GM19238 (cell line): ENCODE measurements at regions not wholly inside any gene's neighbourhood (a gene's known extent, or its start where the extent isn't known, plus 50 kb on each side); places are given as distances from the start of the nearest gene placed in this dataset.

Experiments
- DNase-seq: peaks from one replicate; pipeline ENCODE4 v3.0.0; 2011; ENCODE audit warnings: low spot score; ENCODE audit not compliant: insufficient read length

DNA sequence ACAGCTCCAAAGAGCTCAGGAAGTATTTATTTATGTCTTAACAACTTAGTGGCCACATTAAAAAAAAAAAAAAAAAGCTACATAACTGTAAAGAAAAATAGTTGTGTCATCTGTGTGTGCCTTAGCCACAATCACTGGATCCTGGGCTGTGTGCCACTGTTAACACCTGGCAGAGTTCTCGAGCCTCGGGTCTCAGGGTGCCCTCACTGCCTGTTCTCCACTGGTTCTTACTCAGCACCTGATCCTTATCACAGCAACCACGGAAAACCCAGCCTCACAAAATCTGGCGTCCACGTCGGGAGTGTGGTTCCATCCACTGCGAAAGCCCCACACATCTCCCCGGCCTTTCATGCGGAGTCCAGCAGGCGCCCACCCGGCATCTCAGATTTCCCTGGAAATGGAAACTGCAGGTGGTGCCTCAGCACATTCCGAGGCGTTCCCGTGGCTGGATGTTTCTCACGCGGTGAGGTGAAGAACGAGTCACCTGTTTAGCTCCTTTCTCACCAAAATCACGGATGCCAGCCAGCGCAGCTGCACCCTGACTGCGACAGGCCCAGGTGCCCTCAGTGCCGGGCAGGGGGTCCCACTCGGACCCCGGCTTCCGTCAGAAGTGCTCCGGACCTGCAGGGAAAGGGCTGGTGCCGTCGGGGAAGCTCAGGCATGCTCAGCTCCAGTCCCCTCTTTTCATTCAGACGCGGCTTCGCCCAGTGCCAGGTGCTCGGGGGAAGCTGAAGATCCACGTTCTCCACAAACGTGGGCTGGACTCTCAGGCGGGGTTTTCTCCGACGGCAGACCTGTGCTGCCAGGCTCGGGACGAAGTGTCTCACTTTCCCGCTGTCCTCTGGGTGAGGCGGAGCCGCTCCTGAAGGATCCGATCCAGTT is 198.7 kb upstream of the SALL3 start:
- DNase-seq, result no peak

DNA sequence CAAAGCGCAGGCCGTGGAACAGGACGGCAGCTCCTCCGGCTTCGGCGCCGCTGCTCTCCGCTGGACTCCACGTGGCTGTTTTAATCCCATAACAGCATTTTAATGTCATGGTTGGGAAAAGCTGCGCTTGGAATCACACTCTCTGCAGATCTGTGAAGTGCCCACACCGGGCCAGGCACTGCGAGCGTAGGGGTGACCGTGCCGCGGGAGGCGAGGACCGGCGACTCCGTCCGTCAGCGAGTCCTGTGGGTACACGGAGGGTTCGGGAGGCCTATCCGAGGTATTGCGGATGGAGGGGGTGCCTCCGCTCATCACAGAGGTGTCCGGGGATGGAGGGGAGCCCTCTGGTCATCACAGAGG is 198.0 kb upstream of the SALL3 start:
- DNase-seq, result no peak

DNA sequence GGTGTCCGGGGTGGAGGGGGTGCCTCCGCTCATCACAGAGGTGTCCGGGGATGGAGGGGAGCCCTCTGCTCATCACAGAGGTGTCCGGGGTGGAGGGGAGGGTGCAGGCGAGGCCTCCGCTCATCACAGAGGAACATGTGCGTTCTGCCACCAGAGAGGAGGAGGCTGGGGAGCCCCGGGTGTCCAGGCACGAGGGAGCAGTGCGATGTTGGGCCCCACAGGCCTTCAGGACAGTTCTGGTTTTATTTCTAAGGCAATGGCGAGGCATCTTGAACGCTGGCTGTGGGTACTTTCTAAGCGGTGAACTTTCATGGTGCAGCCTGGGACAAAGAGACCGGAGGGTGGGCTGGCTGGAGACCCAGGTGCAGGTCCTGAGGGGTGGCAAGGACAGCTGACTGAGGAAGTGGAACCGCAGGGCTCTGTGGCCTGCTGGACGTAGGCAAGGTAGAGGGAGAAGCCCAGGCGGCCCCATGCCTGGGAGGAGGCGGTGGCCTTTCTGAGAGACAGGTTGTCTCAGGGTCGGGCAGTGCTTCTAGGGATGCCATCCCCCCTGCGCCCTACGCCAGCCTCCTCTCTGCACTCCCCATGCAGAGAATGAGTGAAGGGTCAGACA is 196.6 kb upstream of the SALL3 start:
- DNase-seq, result no peak

DNA sequence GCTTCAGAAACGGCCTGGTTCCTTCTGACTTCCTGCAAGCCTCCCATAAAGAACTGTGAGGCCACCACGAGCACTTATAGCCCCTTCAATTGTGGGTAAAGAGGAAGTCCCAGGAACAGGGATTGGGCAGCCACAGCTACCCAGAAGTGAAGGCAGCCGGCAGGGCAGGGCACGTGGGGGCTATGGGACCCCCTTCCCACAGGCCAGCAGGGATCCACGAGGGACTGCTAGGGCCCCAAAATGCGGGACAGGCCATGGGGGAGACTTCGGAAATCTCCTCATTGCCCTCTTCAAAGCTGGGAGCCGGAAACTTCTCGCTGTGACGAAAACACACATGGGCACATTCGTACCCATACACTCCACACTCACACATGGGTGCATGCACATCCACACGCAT is 196.1 kb upstream of the SALL3 start:
- no peak for DNase-seq

DNA sequence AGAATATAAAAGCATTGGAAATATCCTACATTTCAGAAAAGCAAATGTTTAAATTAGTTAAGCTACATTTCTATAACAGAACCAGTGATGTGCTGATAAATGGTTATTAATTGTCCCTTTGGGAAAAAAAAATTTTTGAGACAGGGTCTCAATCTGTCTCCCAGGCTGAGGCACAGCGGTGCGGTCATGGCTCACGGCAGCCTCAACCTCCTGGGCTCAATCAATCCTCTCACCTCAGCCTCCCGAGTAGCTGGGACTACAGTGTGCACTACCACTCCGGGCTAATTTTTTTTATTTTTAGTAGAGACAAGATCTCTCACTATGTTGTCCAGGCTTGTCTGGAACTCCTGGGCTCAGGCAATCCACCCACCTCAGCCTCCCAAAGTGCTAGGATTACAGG is 194.8 kb upstream of the SALL3 start:
- DNase-seq, result no peak

DNA sequence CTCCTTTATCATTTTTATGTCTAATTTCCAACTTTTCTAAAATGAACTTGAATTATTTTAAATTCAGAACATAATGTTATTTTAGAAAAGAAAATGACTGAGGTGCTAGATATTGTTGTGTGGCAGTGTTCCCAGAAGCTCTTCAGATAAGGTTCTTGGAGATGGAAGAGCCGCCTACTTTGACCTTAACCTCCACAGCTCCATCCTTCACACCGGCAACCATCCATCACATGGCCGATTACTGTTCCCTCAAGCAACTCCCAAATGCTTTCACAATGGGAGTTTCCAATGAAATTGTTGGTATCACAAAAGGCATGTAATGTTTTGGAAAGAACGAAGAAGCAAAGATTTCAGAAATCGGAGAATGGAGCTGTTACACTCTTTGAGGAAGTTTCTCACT is 193.9 kb upstream of the SALL3 start:
- no peak for DNase-seq

DNA sequence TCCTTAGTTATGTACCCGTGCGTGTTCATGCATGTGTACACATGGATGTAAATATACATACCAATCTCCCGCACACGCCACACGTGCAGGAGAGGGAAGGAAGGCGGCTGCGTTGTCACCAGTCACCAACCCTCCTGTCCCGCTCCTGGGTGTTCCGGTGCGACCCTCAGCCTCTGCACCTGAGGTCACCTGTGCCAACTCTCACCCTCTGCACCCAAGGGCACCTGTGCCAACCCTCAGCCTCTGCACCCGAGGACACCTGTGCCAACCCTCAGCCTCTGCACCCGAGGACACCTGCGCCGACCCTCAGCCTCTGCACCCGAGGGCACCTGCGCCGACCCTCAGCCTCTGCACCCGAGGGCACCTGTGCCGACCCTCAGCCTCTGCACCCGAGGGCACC is 192.8 kb upstream of the SALL3 start:
- no peak for DNase-seq

DNA sequence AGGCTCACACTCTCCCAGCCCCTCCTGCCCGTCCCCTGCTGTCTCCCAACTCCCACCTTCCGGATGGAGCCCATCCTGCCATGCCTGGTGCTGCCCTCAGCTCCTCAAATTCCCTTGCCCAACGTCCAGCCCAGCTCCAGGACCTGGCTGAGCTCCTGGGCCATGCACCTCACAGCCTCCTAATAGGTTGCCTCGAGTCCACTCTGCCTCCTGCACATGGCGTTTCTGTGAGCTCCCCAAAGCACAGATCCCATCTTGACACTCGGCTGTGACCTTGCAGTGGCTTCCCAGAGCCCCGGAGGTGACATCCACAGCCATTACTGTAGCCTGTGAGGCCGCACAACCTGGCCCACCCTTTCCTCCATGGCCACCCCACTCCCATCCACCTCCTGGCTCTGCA is 191.9 kb upstream of the SALL3 start:
- DNase-seq, result no peak

DNA sequence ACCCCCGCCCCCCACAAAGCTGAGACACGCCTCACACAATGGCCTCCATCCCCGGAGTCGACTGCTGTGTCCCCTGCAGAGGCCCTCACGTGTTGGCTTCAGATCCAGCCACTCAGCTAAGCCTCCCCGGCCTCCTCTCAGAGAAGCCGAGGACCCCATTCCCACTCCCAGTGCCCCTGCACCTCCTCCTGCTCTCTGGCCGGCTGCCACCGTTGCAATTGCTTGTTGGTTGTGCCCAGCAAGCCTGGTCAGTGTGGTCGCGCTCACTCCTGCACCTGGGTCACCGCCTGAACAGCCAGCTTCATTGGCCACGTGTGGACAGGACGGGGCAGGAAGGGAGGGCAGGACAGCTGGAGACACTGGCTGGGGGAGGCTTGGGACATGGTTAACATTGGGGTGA is 191.5 kb upstream of the SALL3 start:
- DNase-seq, result no peak

DNA sequence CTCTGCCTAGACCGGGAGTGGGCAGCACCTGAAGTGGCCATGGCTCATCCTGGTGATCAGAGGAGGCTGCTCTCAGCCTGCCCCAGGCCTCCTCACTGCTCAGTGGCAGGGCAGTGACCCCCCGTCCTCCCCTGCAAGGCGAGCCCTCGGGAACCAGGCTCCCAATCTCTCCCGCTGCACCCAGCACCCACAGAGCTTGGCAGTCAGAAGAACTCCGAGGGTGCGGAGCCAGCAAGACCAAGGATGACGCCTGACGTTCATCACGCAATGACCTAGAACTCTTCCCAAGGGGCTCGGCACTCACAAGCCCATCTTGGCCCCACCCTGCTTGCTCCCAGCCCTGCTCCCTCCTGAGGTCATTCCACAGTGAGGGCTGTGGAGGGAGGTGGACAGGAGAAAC is 189.8 kb upstream of the SALL3 start:
- DNase-seq, result no peak

DNA sequence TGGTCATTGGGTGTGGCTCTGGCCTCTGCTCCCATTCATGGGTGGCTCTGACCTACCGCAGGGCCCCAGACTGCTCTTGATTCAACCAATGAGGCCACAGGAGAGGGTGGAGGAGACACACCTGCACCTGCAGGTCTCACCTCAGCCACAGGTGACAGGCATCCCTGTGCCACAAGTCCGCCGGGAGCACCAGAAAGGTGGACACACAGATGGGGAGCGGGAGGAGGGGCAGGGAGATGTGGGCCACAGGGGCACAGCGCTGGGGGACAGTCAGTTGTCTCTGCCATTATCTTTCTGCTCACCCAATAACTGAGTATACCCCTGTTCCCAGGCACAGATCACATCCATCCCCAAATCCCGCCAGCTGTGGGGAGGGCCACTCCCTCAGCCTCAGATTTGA is 189.1 kb upstream of the SALL3 start:
- no peak for DNase-seq

DNA sequence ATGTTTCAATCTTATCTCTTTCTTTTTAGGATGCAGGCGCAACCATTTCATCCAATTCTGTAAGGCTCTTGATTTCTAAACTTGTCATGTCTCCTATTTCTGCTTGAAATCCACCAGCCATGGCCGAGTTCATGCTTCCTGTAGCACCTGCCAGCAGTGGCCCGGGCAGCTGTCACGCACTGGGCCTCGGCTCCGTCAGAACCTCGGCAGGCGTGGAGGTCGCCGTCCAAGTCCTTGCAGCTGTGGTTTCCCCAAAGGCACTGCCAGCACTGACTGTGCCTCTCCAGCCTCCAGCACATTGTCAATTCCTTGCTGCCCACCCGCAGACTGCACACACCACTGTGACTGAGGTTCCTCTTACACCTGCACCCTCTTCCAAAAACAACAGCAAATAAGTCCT is 188.7 kb upstream of the SALL3 start:
- no peak for DNase-seq

DNA sequence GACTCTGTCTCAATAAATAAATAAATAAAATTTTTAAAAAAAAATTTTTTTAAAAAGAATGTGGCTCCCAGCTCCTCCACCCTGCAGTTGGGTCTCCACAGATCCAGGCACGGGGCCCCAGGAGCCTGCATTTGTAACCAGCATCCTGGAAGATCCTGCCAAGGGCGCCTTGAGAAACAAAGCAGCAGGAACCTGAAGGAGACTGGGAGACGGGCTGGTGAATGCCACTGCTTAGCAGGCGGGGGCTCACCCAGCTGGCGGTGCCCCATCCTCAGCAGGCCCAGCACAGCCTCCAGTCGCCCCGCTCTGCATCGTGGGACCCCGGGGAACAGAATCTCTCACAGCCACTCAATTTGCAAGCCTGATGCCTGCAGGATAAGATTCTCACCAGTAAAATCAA is 187.5 kb upstream of the SALL3 start:
- no peak for DNase-seq

DNA sequence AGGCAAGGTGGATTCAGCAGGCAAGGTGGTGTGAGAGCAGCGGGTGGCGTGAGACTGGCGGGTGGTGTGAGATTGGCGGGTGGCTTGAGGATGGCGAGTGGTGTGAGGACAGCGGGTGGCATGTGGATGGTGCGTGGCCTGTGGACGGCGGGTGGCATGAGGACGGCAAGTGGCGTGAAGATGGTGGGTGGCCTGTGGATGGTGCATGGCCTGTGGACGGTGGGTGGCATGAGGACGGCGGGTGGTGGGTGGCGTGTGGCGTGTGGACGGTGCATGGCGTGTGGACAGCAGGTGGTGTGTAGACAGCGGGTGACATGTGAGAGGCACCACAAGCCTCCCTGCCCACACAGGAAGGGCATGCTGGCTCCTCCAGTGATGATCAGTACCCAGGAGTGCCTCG is 186.9 kb upstream of the SALL3 start:
- no peak for DNase-seq

DNA sequence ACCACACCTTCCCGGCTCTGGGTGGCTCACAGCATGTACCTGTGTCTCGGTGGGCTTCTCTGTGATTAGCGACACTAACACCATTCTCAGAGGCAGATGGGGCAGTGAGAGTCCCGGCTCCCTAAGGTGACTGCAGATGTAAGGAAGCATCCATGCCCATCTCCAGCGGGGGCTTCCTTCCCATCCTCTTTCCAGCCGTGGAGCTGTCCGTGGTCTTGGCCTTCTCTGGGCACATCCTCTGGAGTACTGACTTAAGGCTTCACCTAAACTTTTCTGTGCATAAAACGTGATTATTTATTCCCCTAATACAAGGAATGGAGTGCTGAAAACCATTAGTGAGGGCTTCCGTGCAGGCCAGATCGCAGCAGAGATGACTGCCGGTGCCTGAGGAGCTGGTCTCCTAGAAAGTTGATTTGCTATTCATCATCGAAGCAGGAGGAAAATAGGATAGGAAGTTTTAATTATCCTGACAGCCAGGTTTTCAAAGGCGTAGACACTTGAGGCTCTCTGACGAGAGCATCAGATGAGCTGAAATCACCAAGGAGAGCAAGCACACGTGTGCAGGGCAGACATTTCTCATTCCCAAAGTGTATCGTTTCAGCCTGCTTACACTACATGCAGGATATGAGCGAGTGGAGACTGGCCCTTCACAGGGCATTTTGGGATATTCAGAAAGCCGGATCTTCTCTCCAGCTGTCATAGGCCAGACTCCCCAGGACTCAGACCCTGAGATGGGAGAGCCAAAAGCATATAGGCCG is 186.1 kb upstream of the SALL3 start:
- DNase-seq, result no peak

DNA sequence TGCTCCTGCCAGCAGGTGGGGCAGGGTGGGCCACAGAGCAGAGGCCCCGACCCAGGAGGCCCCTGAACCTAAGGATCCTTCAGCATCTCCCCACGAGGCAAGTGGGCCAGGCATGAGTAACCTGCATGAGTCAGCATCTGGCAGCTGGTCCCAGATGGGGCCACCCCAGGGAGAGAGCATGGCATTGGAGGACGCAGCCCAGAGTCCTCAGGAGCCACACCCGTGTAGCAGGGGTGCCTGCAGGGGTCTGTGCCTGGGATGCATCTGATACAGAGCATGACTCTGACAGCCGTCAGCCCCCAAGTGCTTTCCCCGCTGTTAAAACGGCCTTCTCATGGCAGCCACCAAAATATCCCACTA is 185.6 kb upstream of the SALL3 start:
- DNase-seq, result no peak

DNA sequence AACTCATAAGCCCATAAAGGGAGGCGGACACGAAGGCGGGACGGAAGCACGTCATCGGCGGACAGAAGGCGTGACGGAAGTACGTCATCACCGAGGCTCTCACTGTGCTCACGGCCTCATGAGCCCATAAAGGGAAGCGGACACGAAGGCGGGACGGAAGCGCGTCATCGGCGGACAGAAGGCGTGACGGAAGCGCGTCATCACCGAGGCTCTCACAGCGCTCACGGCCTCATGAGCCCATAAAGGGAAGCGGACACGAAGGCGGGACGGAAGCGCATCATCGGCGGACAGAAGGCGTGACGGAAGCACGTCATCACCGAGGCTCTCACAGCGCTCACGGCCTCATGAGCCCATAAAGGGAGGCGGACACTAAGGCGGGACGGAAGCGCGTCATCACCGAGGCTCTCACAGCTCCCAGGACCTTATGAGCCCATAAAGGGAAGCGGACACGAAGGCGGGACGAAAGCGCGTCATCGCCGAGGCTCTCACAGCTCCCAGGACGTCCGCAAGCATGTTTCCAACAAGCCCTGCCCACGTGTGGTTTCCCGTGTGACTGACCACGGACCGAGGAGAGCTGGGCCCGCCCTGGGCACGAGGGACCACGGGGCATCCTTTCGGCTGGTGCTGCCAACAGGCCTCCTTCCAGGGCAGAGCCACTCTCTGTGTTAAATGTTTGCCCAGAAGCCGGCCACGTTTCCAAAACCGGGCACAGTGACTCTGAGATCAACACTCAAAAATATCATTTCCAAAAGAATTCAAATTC is 182.7 kb upstream of the SALL3 start:
- no peak for DNase-seq

DNA sequence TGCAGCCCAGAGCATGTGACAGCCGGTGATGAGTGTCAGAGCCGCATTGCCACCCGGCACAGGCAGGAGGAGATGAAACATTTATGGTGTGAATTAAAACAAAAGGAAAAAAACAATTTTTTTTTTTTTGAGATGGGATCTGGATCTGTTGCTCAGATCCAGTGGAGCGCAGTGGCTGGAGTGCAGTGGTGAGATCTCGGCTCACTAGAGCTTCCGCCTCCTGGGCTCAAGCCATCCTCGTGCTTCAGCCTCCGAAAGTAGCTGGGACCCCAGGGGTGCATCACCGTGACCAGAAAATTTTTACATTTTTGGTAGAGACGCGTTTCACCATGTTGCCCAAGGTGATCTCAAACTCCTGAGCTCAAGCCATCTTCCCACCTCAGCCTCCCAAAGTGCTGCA is 182.1 kb upstream of the SALL3 start:
- no peak for DNase-seq

DNA sequence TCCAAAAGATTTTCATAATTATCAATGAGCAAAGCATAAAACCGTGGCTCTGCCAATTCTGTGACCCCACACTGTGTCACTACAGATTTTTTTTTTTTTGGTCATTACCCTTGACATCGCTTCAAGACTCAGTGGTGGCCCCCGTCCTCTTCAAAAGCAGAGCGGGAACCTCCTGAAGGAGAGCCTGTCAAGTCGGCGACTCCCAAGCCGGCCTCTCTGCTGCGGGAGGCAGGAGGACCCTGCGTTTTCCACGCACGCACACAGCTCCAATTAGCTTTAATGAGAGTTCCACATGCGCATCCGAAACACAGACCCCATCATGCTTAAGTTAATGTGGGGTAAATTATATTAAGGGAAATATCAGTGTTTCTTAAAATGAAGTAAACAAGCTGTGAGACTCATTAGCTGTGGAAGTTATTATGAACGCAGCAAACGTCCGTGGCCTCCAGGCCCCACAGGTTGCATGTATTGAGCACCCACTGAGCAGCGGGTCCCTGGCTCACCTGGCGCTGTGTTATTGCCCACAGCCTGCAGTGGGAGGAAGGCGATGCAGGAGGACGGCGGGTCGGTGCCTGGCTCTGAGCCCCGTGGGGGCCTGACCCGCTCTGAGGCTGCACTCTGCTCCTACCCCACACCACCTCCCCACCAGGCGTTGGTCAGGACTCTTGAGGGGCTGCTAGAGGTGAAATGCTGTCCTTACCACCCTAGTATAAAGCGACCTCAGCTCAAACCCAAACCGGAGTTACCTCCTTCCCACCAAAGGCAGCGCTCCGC is 181.0 kb upstream of the SALL3 start:
- no peak for DNase-seq

DNA sequence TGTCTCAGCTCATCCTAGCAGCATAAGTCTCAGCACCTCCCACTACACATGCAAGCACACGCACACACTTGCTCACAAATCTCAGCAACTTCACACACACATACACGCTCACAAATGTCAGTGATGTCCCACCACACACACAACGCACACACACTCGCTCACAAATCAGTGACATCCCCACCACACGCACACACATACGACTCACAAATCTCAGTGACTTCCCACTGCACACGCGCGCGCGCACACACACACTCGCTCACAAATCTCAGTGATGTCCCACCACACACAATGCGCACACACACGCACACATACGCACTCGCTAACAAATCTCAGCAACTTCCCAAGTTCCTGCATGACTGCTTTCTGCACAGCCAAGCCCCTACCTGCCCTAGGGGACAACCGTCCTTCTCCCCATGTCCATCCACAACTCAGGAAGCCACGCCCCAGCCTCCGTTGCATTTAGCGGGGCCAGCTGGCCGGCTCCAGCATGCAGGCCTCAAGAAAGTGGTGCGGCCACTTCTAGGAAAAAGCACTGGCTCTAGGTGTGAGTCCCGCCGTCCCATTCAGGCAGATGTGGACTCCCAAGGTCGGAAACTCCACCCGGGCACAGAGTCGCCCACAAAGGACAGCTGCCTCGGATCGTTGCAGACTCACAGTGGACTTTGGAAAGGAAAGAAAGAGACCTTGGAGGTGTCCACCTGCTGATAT is 180.1 kb upstream of the SALL3 start:
- DNase-seq, result no peak
